CD14-positive monocyte (primary cell): ENCODE measurements at regions not wholly inside any gene's neighbourhood (a gene's known extent, or its start where the extent isn't known, plus 50 kb on each side); places are given as distances from the start of the nearest gene placed in this dataset.

Experiments used
- DNase-seq, 3 donors: peaks; one replicate each; pipeline ENCODE4 v3.0.0-alpha.2; 2011 to 2022
- H2AFZ ChIP-seq: 2 replicates; pipeline ENCODE4 v1.6.0; 2012; ENCODE audit warnings: mild to moderate bottlenecking, low read depth, low read length, inconsistent platforms; ENCODE audit not compliant: insufficient read depth, poor library complexity, severe bottlenecking
- H3K27ac ChIP-seq, 2 donors: 1 replicate in 1 of 2; 2 replicates in 1 of 2; pipeline ENCODE4 v1.5.1; 2012 to 2013; ENCODE audit warnings: low read length in 2 of 2, control low read depth in 1 of 2, inconsistent platforms in 1 of 2, low read depth in 1 of 2, mild to moderate bottlenecking in 1 of 2
- H3K27me3 ChIP-seq, 2 donors: one replicate each; pipeline versions ENCODE4 v1.6.0 to v1.6.1; 2011 to 2013; ENCODE audit warnings: low read length in 2 of 2; ENCODE audit not compliant: control insufficient read depth in 2 of 2, insufficient read depth in 2 of 2
- H3K36me3 ChIP-seq, 2 donors: replicated peaks in 1 of 2; 1 replicate in 1 of 2; 2 replicates in 1 of 2; pipeline versions ENCODE4 v1.5.1 to v1.6.1; 2012 to 2013; ENCODE audit warnings: low read length in 2 of 2, control low read depth in 1 of 2, inconsistent platforms in 1 of 2, mild to moderate bottlenecking in 1 of 2; ENCODE audit not compliant: insufficient read depth in 2 of 2, control insufficient read depth in 1 of 2
- H3K4me1 ChIP-seq, 2 donors: 1 replicate in 1 of 2; 2 replicates in 1 of 2; pipeline versions ENCODE4 v1.5.1 to v1.6.1; 2012 to 2013; ENCODE audit warnings: low read length in 2 of 2, control low read depth in 1 of 2, inconsistent platforms in 1 of 2, mild to moderate bottlenecking in 1 of 2, moderate library complexity in 1 of 2; ENCODE audit not compliant: insufficient read depth in 2 of 2, control insufficient read depth in 1 of 2
- H3K4me2 ChIP-seq: replicated peaks from 2 replicates; pipeline ENCODE3; 2012; ENCODE audit warnings: low read length, moderate library complexity, mild to moderate bottlenecking; ENCODE audit not compliant: poor library complexity, severe bottlenecking; ENCODE audit errors: extremely low read depth
- H3K4me3 ChIP-seq, 3 experiments: fragments of 200-600 bp in 1 of 3; sonication (generic) in 1 of 3; replicated peaks in 1 of 3; 1 replicate in 2 of 3; 2 replicates in 1 of 3; pipeline ENCODE4 v1.5.1; 2011 to 2013; ENCODE audit warnings: low read length in 3 of 3, mild to moderate bottlenecking in 3 of 3, control low read depth in 2 of 3, low read depth in 2 of 3, inconsistent platforms in 1 of 3, moderate library complexity in 1 of 3
- H3K79me2 ChIP-seq: 2 replicates; pipeline ENCODE4 v1.6.0; 2012; ENCODE audit warnings: mild to moderate bottlenecking, control low read depth, inconsistent platforms, low read length, moderate library complexity; ENCODE audit not compliant: insufficient read depth
- H3K9ac ChIP-seq: 2 replicates; pipeline ENCODE4 v1.6.0; 2017; ENCODE audit warnings: low read length, mild to moderate bottlenecking; ENCODE audit not compliant: insufficient read depth, poor library complexity, severe bottlenecking
- H3K9me3 ChIP-seq, 2 donors: replicated peaks in 1 of 2; 1 replicate in 1 of 2; 2 replicates in 1 of 2; pipeline versions ENCODE4 v1.5.1 to v1.6.1; 2012 to 2013; ENCODE audit warnings: low read length in 2 of 2, control low read depth in 1 of 2; ENCODE audit not compliant: control insufficient read depth in 1 of 2, insufficient read depth in 1 of 2
- H4K20me1 ChIP-seq: 2 replicates; pipeline ENCODE4 v1.6.0; 2012; ENCODE audit warnings: mild to moderate bottlenecking, low read length, control low read depth, moderate library complexity; ENCODE audit not compliant: insufficient read depth
- H3K27ac Mint-ChIP-seq, 7 donors: one replicate each; pipeline ENCODE4 v1.8.0; 2020; ENCODE audit warnings: mild to moderate bottlenecking in 7 of 7, mixed read lengths in 7 of 7, moderate library complexity in 6 of 7, inconsistent platforms in 2 of 7
- H3K27me3 Mint-ChIP-seq, 3 donors: one replicate each; pipeline ENCODE4 v1.8.0; 2021 to 2022; ENCODE audit warnings: low read depth in 3 of 3, mild to moderate bottlenecking in 3 of 3, mixed read lengths in 3 of 3, moderate library complexity in 3 of 3, inconsistent platforms in 1 of 3
- H3K36me3 Mint-ChIP-seq, 2 donors: one replicate each; pipeline ENCODE4 v1.8.0; 2020; ENCODE audit warnings: mixed read lengths in 2 of 2, inconsistent platforms in 1 of 2, mild to moderate bottlenecking in 1 of 2
- H3K4me1 Mint-ChIP-seq: one replicate; pipeline ENCODE4 v1.8.0; 2020; ENCODE audit warnings: mild to moderate bottlenecking, mixed read lengths
- H3K4me3 Mint-ChIP-seq, 2 donors: one replicate each; pipeline ENCODE4 v1.8.0; 2020; ENCODE audit warnings: mild to moderate bottlenecking in 2 of 2, mixed read lengths in 2 of 2, moderate library complexity in 1 of 2
- H3K9me3 Mint-ChIP-seq, 7 donors: one replicate each; pipeline ENCODE4 v1.8.0; 2020 to 2022; ENCODE audit warnings: mixed read lengths in 7 of 7, mild to moderate bottlenecking in 6 of 7, moderate library complexity in 6 of 7, inconsistent platforms in 2 of 7
- CTCF ChIP-seq: fragments of 200-600 bp; IDR thresholded peaks from one replicate; pipeline ENCODE4 v1.8.0; 2022; ENCODE audit warnings: antibody characterized with exemption, mild to moderate bottlenecking
- WGBS: methylation state at CpG from one replicate; pipeline ENCODE4 v1.1.5; 2013; ENCODE audit warnings: missing lambda C conversion rate; ENCODE audit not compliant: insufficient coverage; 5-methylcytosine and 5-hydroxymethylcytosine counted together
- intact Hi-C, 2 donors: fragments of 100-400 bp; cut with micrococcal nuclease; formaldehyde crosslinking; loops; one replicate each; pipeline versions ENCODE4 v1.15.0 to v1.15.1; 2023

- H3K4me1 Mint-ChIP-seq = no peaks in the 10 kb centered on the region
- no CpG with 5 or more reads among the region's 1 CpG for WGBS
- H3K9ac ChIP-seq = no peak overlapping the region
- TF ChIP-seq CTCF = no peak
- no peaks in the 10 kb centered on the region for H3K9me3 ChIP-seq
- H3K27me3 ChIP-seq = no peaks in the 10 kb centered on the region
- H4K20me1 ChIP-seq = no peaks in the 10 kb centered on the region
- peaks cover 0 to 10% (median 0%) of the 10 kb centered on the region in 7 donors for H3K9me3 Mint-ChIP-seq
- intact Hi-C loops = no loop called here
- no peak for DNase-seq
- no peaks in the 10 kb centered on the region for H3K36me3 Mint-ChIP-seq
- no peak overlapping the region for H3K4me3 ChIP-seq
- H3K4me1 ChIP-seq = no peaks in the 10 kb centered on the region
- peaks cover 2 to 4% (median 2%) of the 10 kb centered on the region in 3 donors for H3K27me3 Mint-ChIP-seq
- no peaks in the 10 kb centered on the region for H3K79me2 ChIP-seq
- no peak overlapping the region for H3K27ac Mint-ChIP-seq
- no peak overlapping the region for H3K4me2 ChIP-seq
- H2AFZ ChIP-seq = no peak overlapping the region
- no peaks in the 10 kb centered on the region for H3K36me3 ChIP-seq
- H3K27ac ChIP-seq = no peak overlapping the region
- H3K4me3 Mint-ChIP-seq = no peak overlapping the region
Observed at GRCh38 chr6:133769463-133769862, 119.5 kb upstream of the TCF21 start.

GRCh38 chr6:133772567-133772966 is 116.3 kb upstream of the TCF21 start:
- no peak overlapping the region for H3K27ac ChIP-seq
- Mint-ChIP-seq H3K4me1 (no peaks in the 10 kb centered on the region), H3K36me3 (no peaks in the 10 kb centered on the region), H3K9me3 (peaks cover 0 to 10% (median 0%) of the 10 kb centered on the region in 7 donors), H3K27ac (no peak overlapping the region), H3K27me3 (peaks cover 2 to 4% (median 3%) of the 10 kb centered on the region in 3 donors), H3K4me3 (no peak overlapping the region)
- H3K36me3 ChIP-seq = no peaks in the 10 kb centered on the region
- H3K27me3 ChIP-seq = no peaks in the 10 kb centered on the region
- H3K4me3 ChIP-seq = no peak overlapping the region
- H3K4me1 ChIP-seq = no peaks in the 10 kb centered on the region
- H3K4me2 ChIP-seq = no peak overlapping the region
- H3K9ac ChIP-seq = no peak overlapping the region
- H3K79me2 ChIP-seq = no peaks in the 10 kb centered on the region
- H3K9me3 ChIP-seq = no peaks in the 10 kb centered on the region
- no peak overlapping the region for H2AFZ ChIP-seq
- TF ChIP-seq CTCF = no peak
- intact Hi-C loops = no loop called here
- H4K20me1 ChIP-seq = no peaks in the 10 kb centered on the region
- no peak for DNase-seq
